GM11168 (cell line): ENCODE measurements at regions not wholly inside any gene's neighbourhood (a gene's known extent, or its start where the extent isn't known, plus 50 kb on each side); places are given as distances from the start of the nearest gene placed in this dataset.
"Not testable (repeated sequence)": the region's sequence is repeated elsewhere in the genome, so short reads cannot be mapped to it uniquely, and the experiment has no call there.

Experiments used
- in situ Hi-C: fragments of 300-500 bp; cut with MboI; formaldehyde crosslinking; loops from one replicate; pipeline ENCODE4 v1.12.0; 2022; ENCODE audit warnings: low sequenced_read_pairs; ENCODE audit not compliant: unreplicated experiment

- in situ Hi-C loops = no loop called here
These were observed 651.8 kb downstream of the COL12A1 start for GRCh38 chr6:74554041-74554440.

- in situ Hi-C loops = no loop called here
These were observed 654.0 kb downstream of the COL12A1 start for GRCh38 chr6:74551896-74552295.

- in situ Hi-C loops = no loop called here
These were observed 655.0 kb downstream of the COL12A1 start for GRCh38 chr6:74550821-74551220.

GRCh38 chr6:74549746-74550145 lies 656.1 kb downstream of the COL12A1 start:
- in situ Hi-C loops = no loop called here

- in situ Hi-C loops = no loop called here
These were observed 671.2 kb downstream of the COL12A1 start for GRCh38 chr6:74534465-74535211.

GRCh38 chr6:74519163-74519562 lies 686.7 kb downstream of the COL12A1 start:
- in situ Hi-C loops = no loop called here

- in situ Hi-C loops = no loop called here
These were observed 687.8 kb downstream of the COL12A1 start for GRCh38 chr6:74518035-74518434.

- in situ Hi-C loops = no loop called here
These were observed 695.0 kb downstream of the COL12A1 start for GRCh38 chr6:74510878-74511277.

- in situ Hi-C loops = no loop called here
These were observed 698.2 kb downstream of the COL12A1 start for GRCh38 chr6:74507649-74508048.

- in situ Hi-C loops = no loop called here
These were observed 700.5 kb downstream of the COL12A1 start for GRCh38 chr6:74505391-74505790.

GRCh38 chr6:74504941-74505340 lies 700.9 kb downstream of the COL12A1 start:
- in situ Hi-C loops = no loop called here

GRCh38 chr6:74492587-74492986 lies 713.3 kb downstream of the COL12A1 start:
- in situ Hi-C loops = no loop called here

- in situ Hi-C loops = no loop called here
These were observed 713.9 kb downstream of the COL12A1 start for GRCh38 chr6:74491844-74492374.

GRCh38 chr6:74488726-74489125 lies 717.1 kb downstream of the COL12A1 start:
- in situ Hi-C loops = not testable (repeated sequence)

- in situ Hi-C loops = no loop called here
These were observed 723.7 kb downstream of the COL12A1 start for GRCh38 chr6:74482180-74482579.

GRCh38 chr6:74480561-74480960 lies 725.3 kb downstream of the COL12A1 start:
- in situ Hi-C loops = no loop called here

- in situ Hi-C loops = no loop called here
These were observed 725.9 kb downstream of the COL12A1 start for GRCh38 chr6:74479960-74480359.

GRCh38 chr6:74479420-74479819 lies 726.4 kb downstream of the COL12A1 start:
- in situ Hi-C loops = no loop called here

GRCh38 chr6:74474046-74474445 lies 731.8 kb downstream of the COL12A1 start:
- in situ Hi-C loops = not testable (repeated sequence)

GRCh38 chr6:74468552-74468951 lies 737.3 kb downstream of the COL12A1 start:
- in situ Hi-C loops = not testable (repeated sequence)

- in situ Hi-C loops = no loop called here
These were observed 738.2 kb downstream of the COL12A1 start for GRCh38 chr6:74467533-74468215.

GRCh38 chr6:74466572-74466971 lies 739.3 kb downstream of the COL12A1 start:
- in situ Hi-C loops = no loop called here
